ENCODE measurements at regions not wholly inside any gene's neighbourhood (a gene's known extent, or its start where the extent isn't known, plus 50 kb on each side); places are given as distances from the start of the nearest gene placed in this dataset.
"Not testable (repeated sequence)": the region's sequence is repeated elsewhere in the genome, so short reads cannot be mapped to it uniquely, and the experiment has no call there.

DNA sequence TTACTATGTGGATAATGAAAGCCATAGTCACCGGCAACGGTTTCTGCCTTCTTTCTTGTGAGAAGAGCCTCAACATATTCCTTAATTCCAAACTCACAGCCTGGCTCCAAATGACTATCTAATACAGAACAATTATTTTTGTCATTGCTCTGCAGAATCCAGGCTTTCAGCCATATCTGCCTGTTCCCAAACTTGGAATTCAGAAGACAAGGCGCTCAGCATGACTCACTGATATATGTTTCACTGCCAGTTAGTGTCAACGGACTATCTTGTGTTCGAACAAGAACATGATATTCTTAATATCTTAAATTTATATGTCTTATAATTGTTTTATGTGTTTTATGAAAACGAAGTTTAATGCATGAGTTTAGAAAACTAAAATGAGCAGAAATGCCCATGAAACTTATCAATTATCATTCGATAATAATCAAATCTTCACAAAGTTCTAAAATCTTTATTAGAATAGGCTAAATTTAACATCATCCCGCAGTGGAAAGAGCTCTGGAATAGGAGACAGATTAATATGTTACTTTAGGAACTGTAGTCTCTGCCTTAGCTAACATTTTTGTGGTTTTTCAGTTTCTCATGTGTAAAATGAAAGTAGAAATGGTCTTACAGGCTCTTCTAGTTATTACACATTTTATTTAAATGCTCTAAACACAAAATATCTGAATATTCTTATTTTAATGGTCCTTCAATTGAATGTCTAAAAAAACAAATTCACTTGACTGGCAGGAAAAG, 669.3 kb upstream of the GJE1 start:
- in situ Hi-C loops (cut with HindIII; ENCODE audit: low sequenced_read_pairs), result no loop called here

DNA sequence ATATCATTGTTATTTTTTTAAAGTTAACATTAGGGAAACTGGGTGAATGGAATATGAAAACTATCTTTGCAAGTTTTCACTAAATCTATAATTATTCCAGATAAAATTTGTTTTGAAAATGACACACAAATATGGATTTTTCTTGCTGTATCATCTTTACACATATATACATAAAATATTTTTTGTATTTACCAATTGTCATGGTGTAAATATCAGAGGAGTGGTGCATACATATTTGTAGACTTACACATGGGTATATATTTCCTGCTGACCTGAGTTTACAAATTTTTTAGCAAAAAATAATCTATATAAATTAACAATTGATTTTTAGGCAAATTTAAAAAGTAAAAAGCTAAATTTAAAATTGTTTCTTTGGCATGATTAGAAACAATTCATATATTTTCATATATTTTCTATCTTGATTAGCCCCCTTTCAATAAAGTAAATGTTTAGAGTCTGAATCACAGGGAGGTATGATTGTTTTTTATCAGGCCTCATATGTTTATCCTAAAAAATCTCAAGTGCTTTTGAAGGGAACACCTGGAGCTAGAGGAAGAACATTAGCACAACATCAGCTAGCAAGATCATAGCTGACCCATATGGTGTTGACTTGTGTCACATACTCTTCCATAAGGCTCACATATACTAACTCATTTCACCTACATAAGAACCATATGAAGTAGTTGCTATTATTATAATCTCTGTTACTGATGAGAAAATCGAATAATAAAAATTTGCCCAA, 671.8 kb upstream of the GJE1 start:
- in situ Hi-C loops (cut with HindIII; ENCODE audit: low sequenced_read_pairs), result no loop called here

DNA sequence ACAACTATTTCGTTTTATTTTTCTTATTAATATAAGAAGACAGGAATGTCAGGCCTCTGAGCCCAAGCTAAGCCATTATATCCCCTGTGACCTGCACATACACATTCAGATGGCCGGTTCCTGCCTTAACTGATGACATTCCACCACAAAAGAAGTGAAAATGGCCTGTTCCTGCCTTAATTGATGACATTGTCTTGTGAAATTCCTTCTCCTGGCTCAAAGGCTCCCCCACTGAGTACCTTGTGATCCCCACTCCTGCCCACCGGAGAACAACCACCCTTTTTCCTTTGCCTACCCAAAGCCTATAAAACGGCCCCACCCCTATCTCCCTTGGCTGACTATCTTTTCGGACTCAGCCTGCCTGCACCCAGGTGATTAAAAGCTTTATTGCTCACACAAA, 672.5 kb upstream of the GJE1 start:
- in situ Hi-C loops (cut with HindIII; ENCODE audit: low sequenced_read_pairs), result not testable (repeated sequence)

DNA sequence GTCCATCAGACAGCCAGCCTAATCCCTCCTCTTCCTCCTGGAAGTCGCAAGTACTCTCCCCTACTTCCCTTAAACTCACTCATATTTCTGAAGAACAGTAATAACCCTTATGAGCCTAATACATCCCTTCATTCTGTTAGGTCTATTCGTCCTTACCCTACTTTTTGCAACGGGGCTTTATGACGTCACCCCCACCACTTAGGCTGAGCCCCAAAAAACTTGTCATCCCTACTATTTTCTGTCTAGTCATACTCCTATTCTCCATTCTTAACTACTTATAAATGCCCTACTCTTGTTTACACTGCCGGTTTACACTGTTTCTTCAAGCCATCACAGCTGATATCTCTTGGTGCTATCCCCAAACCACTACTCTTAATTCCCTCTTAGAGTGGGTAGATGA, 674.7 kb upstream of the GJE1 start:
- in situ Hi-C loops (cut with HindIII; ENCODE audit: low sequenced_read_pairs), result not testable (repeated sequence)

DNA sequence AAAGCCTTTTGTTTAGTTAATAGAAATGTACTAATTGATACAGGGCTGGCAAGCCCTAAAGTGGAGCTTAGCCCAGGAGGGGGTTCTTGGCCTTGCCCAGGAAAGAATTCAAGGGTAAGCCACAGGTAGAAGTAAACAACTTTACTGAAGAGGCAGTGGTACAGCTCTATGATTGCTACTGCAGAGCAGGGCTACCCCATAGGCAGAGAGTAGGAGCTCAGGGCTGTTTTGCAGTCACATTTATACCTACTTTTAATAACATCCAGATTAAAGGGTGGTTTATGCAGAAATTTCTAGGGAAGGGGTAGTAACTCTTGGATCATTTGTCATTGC, 680.4 kb upstream of the GJE1 start:
- in situ Hi-C loops (cut with HindIII; ENCODE audit: low sequenced_read_pairs), result no loop called here

DNA sequence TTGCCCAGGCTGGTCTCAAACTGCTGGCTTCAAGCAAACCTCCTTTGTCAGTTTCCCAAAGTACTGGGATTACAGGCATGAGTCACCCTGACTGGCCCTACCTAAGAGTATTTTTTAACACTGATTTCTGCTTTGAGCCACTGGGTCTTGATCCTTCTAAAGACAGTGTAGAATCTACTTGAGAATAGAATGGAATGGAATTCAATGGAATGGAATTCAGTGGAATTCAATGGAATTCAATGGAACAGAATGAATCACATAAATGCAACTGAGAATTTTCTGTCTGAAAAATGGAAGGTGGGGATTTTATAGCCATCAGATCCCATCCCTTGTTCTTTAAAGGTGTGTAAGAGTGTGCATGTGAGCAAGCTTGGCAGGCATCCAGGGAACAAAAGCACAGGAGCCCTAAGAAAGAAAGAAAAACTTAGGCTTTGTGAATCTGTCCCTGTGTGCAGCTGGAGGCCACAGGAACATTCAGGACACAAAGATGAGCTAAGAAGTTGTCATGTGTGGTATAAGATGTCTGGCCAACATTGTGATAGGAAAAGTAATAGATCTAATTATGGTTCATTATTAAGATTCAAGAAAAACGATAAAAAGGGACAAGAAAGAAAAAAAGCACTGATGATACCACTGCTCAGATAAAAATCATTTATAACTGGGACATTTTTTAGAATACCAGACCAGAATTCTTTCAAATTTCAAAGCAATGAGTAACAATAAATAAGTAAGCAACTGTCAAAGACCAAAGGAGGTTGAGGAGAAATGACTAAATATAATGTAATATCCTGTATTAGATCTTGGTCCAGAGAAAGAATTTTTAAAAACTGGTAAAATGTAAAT, 681.0 kb upstream of the GJE1 start:
- in situ Hi-C loops (cut with HindIII; ENCODE audit: low sequenced_read_pairs), result no loop called here

DNA sequence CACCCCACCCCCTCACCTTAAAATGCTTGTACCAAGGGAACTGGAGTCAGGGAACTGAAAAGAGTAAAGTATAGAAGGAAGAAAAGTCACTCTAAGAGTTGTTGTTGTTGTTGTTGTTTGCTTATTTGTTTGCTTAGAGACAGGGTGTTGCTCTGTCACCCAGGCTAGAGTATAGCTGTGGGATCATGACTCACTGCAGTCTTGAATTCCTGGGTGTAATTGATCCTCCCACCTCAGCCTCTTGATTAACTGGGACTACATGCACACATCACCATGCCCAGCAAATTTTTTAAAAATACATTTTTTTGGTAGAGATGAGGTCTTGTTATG, 681.6 kb upstream of the GJE1 start:
- in situ Hi-C loops (cut with HindIII; ENCODE audit: low sequenced_read_pairs), result no loop called here

DNA sequence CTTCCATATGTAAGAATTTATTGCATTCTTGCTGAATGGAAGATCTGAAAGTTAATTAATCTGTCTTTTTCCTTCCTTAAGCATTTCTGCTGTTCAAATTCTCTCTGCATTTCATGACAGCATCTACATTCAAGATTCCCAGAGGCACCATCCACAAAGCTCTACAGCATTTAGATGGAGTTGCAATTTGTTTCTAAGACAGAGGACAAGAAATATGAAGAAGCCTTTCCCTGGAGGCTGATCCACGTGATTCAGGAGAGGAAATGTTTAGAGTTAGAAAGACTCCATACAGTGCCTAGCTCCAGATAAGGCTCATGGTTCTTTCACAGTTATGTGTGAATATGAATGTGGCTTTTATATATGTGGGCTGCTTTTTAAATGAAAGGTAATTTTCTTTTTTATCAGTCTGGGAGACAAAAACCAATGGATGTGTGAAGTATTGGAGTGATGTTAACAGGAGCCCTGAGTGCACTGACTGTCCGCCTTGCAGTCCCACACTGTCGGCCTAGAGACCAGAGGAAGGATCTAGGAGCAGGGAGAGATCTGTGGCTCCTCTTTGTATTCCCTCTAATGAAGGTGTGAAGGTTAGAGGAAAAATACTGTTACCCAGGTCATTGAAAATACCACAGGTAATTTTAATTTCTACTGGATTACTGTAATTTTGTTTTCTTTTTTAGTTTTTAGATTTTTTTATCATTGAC, 686.6 kb upstream of the GJE1 start:
- in situ Hi-C loops (cut with HindIII; ENCODE audit: low sequenced_read_pairs), result no loop called here

DNA sequence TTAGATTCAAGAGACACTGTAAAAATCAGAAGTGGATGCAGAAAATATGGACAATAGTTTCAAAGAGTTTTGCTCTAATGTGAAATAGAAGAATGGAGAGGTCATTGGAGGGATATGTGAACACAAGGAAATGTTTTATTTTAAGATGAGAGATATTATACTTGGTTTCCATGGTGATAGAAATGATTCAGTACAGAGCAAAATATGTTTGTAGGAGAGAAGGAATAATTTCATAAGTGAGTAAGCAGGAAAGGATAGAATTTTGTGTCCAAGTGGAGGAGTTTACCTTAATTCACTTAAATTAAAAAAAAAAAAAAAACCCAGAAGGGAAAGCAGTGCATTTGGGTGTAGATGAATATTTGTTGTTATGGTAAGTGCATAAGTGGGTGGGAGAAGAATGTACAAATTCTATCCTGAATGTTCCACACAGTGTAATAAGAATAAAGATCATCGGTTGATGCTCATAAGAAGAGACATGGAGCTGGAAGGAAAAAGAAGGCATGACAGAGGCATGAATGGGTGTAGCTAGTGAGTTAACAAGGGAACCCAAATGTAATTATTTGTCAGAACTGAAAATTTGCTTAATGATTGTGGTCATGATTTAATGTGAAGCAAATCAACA, 688.9 kb upstream of the GJE1 start:
- in situ Hi-C loops (cut with HindIII; ENCODE audit: low sequenced_read_pairs), result no loop called here

DNA sequence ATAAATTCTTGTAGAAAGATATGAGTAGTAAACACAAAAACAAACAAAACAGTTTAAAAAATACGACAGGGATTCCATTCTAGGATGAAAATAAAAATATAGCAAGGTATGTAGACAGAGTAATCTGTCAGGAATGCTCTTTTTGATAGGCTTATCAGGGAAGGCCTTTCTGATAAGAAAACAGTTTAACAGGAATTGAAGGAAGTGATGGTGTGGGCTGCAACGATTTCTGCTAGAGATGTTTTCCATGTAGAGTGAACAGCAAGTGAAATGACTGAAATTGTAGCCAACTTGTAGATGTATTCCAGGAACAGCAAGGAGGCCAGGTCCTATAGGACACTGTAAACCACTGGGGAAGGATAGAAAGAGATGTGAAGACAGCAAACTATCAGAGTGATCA, 689.7 kb upstream of the GJE1 start:
- in situ Hi-C loops (cut with HindIII; ENCODE audit: low sequenced_read_pairs), result no loop called here

DNA sequence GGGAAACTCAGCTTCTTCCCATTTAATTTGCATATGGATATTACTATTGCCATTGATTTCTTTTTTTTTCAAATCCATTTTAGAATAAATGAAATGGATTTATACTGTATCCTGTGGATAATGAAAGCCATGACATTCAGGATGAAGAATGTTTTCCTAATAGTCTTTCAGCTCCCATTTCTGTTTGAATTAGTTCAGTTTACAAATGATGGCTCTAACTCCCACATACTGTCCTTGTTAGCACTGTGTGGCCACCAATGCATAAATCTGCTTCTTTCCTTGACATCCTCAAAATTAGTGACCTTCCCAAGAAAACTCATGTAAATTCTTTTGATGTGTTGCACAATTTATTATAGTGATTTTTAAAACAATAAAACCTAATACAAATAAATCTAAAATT, 693.2 kb upstream of the GJE1 start:
- in situ Hi-C loops (cut with HindIII; ENCODE audit: low sequenced_read_pairs), result no loop called here

DNA sequence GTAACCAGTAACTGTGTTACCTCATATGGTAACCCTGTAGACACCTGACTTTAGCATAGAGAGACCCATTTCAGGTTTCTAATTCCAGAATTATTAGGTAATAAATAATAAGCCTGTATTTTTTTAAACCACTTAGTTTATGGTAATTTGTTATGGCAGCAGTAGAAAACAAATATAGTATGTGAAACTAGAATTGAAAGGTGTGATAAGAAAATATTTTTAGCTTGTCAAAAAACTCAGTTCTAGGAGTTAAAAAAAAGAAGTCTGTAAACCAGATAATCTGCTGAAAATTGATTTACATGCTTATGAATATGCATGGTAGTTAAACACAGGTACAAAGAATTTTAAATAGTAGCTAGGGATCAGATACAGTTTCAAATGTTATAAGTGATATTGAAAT, 695.0 kb upstream of the GJE1 start:
- in situ Hi-C loops (cut with HindIII; ENCODE audit: low sequenced_read_pairs), result no loop called here

DNA sequence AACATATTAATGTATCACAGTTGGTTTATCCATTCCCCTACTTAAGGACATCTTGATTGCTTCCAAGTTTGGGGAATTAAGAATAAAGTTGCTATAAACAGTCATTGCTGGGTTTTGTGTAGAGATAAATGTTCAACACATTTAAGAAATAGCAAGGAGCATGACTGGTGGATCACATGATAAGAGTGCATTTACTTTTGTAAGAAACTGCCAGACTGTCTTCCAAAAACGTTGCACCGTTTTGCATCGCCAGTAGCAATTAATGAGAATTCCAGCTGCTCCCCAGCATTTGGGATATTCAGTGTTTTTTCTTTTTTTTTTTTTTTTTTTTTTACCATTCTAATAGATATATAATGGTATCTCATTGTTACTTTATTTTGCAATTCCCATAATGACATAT, 695.7 kb upstream of the GJE1 start:
- in situ Hi-C loops (cut with HindIII; ENCODE audit: low sequenced_read_pairs), result no loop called here

DNA sequence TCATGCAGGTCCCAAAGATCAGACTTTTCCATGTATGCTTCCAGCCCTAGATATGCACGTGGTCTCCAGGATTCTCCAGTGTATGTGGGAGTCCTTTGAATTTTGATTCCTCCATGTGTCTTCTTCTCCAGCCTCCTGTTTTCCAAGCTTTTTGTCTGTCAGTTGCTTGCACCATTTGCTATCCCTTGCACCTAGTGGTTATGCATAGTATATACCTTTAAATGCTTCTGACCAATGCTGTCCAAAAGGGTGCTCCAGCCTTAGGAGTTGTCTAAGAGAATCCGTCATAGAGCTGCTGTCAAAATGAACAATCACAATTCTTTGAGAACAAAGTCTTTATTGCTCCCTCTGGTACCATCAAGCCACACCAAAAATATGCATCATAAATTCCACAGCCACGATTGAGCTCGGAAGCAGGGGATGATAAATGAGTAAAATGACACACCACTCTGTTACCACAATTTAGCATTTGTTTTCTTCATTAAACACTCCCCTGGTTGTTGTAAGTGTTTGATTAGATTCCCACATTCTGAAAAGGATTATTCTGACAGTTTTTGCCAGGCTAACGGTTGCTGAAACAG, 706.2 kb upstream of the GJE1 start:
- in situ Hi-C loops (cut with HindIII; ENCODE audit: low sequenced_read_pairs), result no loop called here

DNA sequence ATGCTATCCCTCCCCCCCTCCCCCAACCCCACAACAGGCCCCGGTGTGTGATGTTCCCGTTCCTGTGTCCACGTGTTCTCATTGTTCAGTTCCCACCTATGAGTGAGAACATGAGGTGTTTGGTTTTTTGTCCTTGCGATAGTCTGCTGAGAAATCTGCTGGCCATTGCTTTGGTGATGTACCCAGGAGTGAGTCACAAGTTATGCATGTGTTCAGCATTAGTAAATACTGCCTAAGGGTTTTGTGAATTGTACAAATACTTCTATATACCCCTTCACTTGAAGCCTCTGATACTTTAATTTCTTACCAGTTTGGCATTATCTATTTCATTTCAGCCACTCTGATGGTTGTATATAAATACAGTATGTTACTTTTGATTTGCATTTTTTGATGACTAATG, 711.3 kb upstream of the GJE1 start:
- in situ Hi-C loops (cut with HindIII; ENCODE audit: low sequenced_read_pairs), result no loop called here

DNA sequence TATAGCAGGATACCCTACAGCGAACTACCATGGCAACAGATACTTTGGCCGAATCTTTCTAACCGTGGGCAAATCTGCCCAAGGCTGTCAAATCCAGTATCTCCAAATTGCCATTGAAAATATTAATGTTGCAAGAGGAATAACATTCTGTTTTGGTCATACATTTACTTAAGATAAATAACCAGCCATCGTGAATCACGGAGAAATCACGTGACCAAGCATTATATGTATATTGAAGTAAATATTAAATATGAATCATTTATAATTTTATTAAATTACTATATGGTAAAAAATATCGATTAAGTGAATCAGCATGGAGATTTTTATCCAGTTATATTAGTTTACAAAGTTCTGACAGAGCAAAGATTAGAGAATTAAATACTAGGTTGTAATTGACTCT, 714.6 kb upstream of the GJE1 start:
- in situ Hi-C loops (cut with HindIII; ENCODE audit: low sequenced_read_pairs), result no loop called here

DNA sequence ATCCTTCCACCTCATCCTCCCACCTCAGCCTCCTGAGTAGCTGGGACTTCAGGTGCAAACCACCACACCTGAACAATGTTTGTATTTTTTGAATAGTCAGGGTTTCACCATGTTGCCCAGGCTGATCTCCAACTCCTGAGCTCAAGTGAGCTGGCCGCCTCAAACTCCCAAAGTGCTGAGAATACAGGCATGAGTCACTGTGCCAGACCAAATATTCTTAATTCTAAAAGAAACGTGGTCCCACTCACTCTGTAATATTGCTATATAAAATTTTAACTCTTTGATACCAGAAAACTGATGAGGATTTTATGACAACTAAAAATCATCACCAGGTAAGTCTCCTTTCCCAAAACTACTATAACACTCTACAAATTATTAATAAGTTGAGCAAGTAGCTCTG, 716.8 kb upstream of the GJE1 start:
- in situ Hi-C loops (cut with HindIII; ENCODE audit: low sequenced_read_pairs), result no loop called here

DNA sequence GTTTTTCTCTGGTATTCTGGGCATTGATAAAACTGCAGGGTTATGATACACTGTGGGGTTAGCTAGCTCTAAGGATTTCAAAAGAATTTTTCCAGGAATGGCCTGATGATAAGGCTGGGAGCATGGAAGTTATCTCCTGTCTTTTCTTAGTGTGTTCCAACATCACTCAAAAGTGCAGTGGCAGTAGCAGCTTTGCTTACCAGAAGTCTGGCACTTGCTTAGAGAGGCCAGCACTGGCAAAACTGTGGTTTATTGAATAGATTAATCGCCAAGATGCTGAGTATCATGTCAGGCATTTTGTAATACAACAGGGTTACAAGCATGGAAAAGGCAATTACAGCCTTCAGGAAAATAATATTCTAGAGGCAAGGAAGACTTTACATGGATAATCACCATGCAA, 719.5 kb upstream of the GJE1 start:
- in situ Hi-C loops (cut with HindIII; ENCODE audit: low sequenced_read_pairs), result no loop called here

DNA sequence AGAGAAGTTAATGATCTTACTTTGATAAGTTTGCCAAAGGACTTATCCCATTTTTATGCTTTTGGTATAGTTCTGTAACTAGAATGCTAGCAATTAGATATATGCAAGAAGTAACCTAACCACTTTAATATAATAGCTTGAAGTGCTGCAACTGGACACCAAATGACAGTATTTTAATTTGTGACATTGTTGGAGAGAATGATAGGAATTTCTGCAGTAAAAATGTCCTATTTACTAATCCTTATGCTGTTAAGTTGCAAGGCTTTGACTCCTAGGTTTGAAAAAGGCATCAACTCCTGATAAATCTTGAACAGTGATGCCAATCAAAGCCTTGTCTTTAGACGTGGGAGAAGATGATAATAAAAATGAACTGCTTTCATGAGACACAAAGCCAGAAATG, 726.0 kb upstream of the GJE1 start:
- in situ Hi-C loops (cut with HindIII; ENCODE audit: low sequenced_read_pairs), result no loop called here

DNA sequence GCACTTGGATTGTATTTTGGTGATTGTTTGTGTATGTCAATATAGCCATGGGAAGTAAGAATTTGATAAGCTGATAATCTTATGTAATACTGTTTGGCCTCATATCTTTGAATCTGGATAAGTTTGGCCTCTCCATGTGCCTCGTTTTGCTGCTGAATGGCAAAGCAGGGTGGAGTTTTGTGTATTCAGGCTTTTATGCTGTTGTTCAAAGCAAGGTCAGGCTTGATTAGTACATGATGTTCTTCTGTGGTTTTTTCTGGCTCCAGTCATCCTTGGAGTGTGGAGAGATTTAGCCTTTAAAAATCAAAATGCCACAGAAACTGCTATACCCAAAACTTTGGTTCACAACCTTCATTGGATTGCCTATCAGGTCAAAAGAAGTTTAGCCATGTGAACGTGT, 728.9 kb upstream of the GJE1 start:
- in situ Hi-C loops (cut with HindIII; ENCODE audit: low sequenced_read_pairs), result no loop called here

DNA sequence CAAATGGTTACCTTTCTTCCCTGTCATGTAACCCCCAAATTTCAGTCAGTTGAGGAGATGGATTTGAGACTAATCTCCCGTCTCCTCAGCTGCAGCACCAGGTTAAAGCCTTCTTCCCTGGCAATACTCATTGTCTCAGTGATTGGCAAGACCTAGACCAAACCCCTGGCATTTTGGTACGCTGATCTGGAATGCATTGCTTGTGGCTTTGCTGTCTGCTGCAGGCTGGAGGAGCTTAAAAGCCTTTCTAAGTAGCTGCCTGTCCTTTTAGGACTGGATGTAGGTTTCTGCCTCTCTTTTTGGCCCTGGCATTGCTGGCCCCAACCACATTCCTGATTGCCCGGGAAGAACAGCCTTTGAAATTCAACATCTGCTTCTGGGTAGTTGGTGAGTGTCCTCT, 729.6 kb upstream of the GJE1 start:
- in situ Hi-C loops (cut with HindIII; ENCODE audit: low sequenced_read_pairs), result no loop called here

All from DLD1 (cell line).